Ammon's horn (tissue), 1 donor: ENCODE measurements at regions not wholly inside any gene's neighbourhood (a gene's known extent, or its start where the extent isn't known, plus 50 kb on each side); places are given as distances from the start of the nearest gene placed in this dataset.

Source experiments
- DNase-seq: peaks from one replicate; pipeline ENCODE4 v3.0.0-alpha.2; 2016; ENCODE audit warnings: low spot score

DNA sequence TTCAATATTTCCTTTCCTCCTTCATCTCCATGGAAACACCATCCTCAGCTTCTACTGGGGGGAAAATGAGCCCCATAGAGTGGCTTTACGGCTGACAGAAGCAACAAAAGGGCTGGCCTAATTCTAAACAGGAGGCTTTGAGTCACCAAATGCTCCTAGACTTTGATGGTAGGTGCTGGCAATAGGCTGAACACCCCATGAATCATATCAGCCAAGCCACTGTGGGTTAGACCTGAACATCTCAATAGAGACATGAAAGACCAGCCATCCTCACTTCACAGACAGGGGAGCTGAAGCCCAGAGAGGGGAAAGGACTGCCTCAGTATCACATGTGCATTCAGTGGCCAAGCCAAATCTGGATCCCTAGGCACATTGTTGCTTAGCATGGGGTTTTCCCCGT, 107.6 kb downstream of the AMER1 start:
- no peak for DNase-seq

DNA sequence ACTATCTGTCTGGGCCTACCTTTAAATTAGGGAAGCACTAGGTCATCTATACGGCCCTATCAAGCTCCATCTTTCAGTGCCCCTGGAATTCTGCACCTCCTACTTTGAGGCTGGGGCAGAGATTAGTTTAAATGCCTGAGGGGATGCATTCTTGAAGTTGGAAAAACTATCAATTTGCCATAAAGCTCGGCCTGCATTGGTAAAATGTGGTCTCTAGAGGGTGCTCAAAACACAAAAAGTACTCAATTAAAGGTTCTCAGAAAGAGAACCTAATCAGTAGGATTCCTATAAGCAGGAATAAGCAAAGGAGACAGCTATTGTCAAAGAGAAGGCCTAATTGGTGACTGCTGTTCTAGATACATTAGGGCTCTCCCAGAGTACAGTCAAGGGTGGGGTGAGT, 111.7 kb downstream of the AMER1 start:
- DNase-seq, result peak; percentile 4
